AG09319 (cell line): ENCODE measurements at regions not wholly inside any gene's neighbourhood (a gene's known extent, or its start where the extent isn't known, plus 50 kb on each side); places are given as distances from the start of the nearest gene placed in this dataset.
"Not testable (repeated sequence)": the region's sequence is repeated elsewhere in the genome, so short reads cannot be mapped to it uniquely, and the experiment has no call there.

Experiments used
- DNase-seq: peaks from one replicate; pipeline ENCODE4 v3.0.0-alpha.2; 2010; ENCODE audit warnings: low read depth; ENCODE audit errors: extremely low read depth
- CTCF ChIP-seq: IDR thresholded peaks from 2 replicates; pipeline ENCODE4 v1.5.1; 2011; ENCODE audit warnings: low read depth, mild to moderate bottlenecking, inconsistent platforms, low read length, moderate library complexity

DNA sequence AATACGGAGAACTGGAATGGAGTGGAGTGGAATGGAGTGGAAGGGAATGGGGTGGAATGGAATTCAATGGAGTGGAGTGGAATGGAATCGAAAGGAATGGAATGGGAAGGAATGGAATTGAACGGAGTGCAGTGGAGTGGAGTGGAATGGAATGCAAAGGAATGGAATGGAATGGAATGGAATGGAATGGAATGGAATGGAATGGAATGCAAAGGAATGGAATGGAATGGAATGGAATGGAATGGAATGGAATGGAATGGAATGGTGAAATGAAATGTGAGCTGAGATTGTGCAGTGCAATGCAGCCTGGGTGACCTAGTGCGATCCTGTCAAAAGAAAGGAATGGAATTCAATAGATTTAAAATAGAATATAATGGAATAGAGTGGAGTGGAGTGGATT, 357.3 kb upstream of the WSB1 start:
- DNase-seq = not testable (repeated sequence)

DNA sequence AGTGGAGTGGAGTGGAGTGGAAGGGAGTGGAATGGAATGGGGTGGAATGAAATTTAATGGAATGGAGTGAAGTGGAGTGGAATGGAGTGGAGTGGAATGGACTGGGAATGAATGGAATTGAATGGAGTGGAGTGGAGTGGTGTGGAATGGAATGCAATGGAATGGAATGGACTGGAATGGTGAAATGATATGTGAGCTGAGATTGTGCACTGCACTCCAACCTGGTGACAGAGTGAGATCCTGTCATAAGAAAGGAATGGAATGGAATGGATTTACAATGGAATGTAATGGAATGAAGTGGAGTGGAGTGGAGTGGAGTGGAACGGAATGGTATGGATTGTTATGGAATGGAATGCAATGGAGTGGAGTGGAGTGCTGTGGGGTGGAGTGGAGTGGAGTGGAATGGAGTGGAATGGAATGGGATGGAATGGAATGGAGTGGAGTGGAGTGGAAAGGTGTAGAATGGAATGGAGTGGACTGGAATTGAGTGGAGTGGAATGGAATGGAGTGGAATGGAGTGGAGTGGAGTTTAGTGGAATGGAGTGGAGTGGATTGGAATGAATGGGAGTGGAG, 356.1 kb upstream of the WSB1 start:
- not testable (repeated sequence) for DNase-seq

GRCh38 chr17:26939755-26940154, 354.2 kb upstream of the WSB1 start:
- not testable (repeated sequence) for DNase-seq

GRCh38 chr17:26940587-26940986, 353.3 kb upstream of the WSB1 start:
- not testable (repeated sequence) for DNase-seq

DNA sequence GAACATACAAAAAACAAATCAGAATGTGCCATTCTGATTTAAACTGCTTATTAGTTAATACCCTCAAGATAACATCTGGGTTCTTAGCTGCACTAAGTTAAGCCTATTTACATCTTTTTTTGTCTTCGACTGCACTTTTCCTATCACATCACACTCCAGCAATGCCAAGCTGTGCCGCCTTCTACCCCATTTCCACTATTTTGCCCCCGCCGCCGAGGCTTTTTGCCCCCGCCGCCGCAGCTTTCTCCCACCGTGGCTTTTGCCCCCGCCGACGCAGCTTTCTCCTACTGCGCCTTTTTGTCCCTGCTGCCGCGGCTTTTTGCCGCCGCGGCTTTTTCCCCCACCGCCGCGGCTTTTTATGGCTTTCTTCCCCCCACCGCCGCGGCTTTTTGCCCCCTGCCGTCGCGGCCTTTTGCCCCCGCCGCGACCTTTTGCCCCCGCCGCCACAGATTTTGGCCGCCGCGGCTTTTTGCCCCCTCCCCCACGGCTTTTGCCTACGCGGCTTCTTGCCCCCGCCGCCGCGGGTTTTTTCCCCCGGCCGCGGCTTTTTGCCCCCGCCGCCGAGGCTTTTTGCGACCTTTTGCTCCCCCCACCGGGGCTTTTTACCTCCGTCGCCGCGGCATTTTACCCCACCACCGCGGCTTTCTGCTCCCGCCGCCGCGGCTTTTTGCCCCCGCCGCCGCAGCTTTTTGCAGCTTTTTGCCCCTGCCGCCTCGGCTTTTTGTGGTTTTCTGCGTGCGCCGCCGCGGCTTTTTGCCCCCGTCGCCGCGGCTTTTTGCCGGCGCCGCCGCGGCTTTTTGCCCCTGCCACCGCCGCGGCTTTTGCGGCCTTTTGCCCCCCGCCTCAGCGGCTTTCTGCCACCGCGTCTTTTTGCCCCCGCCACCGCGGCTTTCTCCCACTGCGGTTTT, 331.4 kb upstream of the WSB1 start:
- no peak for DNase-seq
- TF ChIP-seq CTCF = no peak

- no peak for DNase-seq
- no peak for TF ChIP-seq CTCF
Measured at GRCh38 chr17:26963163-26963503, 330.8 kb upstream of the WSB1 start.

DNA sequence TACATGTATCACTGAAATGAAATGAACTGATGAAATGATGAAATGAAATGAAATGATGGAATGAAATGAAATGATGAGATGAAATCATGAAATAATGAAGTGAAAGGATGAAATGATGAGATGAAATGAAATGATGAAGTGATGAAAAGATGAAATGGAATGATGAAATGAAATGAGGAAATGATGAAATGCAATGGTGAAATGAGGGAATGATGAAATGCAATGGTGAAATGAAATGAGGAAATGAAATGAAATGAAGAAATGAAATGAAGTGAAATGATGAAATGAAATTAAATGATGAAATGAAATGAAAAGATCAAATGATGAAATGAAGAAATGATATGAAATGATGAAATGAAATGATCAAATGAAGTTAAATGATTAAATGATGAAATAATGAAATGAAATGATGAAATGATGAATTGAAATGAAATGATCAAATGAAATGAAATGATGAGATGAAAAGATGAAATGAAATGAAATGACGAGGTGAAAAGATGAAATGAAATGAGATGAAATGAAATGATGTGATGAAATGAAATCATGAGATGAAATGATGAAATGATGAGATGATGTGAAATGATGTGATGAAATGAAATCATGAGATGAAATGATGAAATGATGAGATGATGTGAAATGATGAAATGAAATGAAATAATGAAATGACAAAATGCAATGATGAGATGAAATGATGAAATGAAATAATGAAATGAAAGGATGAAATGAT, 327.9 kb upstream of the WSB1 start:
- DNase-seq = not testable (repeated sequence)

DNA sequence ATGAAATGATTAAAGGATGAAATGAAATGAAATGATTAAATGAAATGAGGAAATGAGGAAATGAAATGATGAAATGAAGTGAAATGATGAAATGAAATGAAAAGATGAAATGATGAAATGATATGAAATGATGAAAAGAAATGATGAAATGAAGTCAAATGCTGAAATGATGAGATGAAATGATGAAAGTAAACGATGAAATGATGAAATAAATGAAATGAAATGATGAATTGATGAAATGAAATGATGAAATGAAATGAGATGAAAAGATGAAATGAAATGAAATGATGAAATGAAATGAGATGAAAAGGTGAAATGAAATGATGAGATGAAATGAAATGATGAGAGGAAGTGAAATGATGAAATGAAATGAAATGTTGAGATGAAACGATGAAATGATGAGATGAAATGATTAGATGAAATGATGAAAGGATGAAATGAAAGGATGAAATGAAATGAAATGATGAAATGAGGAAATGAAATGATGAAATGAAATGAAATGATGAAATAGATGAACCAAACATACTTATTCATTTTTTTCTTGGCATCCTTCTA, 327.2 kb upstream of the WSB1 start:
- not testable (repeated sequence) for DNase-seq

DNA sequence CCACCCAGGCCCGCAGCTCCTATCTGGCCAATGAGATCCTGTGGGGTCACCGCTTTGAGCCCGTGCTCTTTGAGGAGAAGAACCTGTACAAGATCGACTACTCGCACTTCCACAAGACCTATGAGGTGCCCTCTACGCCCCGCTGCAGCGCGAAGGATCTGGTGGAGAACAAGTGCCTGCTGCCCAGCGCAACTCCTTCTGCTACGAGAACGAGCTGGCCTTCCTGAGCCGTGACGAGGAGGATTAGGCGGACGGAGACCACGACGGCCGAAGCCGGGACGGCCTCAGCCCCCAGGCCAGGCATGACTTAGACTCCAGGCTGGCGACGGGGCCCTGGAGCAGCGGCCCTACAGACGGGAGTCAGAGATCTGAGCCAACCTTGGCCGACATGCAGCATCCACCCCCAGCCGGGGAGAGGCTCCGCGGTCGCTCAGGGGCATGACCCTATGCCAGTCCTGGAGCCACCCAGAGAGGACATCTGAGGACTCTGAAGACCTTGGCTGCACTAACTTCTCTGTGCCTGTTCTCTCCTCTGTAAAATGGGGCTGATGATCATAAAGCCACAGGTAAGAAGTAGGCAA, 312.0 kb upstream of the WSB1 start:
- not testable (repeated sequence) for DNase-seq

DNA sequence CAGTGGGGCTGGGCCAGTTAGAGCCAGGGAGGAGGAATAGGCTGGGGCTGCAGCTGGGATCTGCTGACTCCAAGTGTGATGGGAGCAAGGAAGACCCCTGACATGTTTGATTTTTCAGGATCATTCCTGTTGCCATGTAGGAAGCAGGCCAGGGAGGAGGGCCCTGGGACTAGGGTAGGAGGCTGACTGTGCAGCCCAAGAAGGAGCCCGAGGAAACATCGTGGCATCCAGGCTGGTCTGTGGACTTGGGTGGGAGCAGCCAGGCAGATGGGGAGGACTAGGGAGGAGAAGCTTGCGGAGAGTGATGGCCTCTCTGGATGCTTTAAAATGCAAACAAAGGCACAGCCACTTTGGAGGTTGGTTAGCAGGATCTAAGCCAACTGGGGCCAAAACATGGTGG, 311.4 kb upstream of the WSB1 start:
- not testable (repeated sequence) for DNase-seq

GRCh38 chr17:26987851-26988250, 306.1 kb upstream of the WSB1 start:
- not testable (repeated sequence) for DNase-seq

- not testable (repeated sequence) for DNase-seq
Measured at GRCh38 chr17:26994648-26995047, 299.3 kb upstream of the WSB1 start.

DNA sequence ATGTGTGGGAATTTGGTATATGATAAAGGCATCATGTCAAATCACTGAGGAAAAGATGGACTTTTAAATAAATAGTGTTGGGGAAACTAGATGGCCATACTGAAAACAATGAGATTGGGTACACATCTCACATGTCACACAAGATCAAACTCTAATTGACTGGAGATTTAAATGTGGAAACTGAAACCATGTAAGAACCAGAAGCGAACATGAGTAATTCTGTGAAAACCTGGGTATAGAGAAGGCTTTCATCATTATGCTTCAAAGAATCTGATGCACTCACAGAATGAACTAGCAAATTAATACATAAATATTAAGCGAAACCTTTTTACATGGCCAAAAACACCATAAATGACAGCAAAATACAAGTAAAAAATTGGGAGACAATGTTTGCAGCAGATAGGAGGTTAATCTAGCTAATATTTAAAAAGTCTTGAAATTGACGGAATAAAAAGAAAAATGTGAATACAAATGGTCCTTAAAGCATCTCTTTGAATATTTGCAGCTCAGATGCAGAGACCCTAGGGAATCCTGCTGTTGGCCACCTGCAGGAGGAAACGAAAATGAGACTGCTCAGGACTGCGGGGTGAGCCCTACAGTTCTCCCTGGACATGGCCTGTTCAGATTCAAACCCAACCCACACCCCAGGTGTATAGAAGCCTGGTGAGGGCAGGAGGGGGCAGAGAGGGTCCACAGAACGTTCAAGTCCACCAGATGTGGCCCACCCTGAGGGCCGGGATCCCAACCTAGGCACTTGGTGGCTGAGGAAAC, 297.6 kb upstream of the WSB1 start:
- DNase-seq = not testable (repeated sequence)

- DNase-seq = not testable (repeated sequence)
Measured at GRCh38 chr17:27007734-27008531, 286.0 kb upstream of the WSB1 start.
